Transverse colon (tissue), 4 donors: ENCODE measurements at regions not wholly inside any gene's neighbourhood (a gene's known extent, or its start where the extent isn't known, plus 50 kb on each side); places are given as distances from the start of the nearest gene placed in this dataset.

Experiments
- CTCF ChIP-seq, 5 experiments: fragments of 200-600 bp in 3 of 5; fragments of 450-650 bp in 2 of 5; sonication (generic) in 3 of 5; IDR thresholded peaks; 1 replicate in 2 of 5; 2 replicates in 3 of 5; pipeline ENCODE4 v1.5.1; 2016 to 2017; ENCODE audit warnings: antibody characterized with exemption in 5 of 5, inconsistent platforms in 3 of 5, mild to moderate bottlenecking in 2 of 5, moderate library complexity in 1 of 5
- EP300 ChIP-seq: sonication (generic); formaldehyde crosslinking; IDR thresholded peaks from one replicate; pipeline ENCODE4 v1.6.1; 2017; ENCODE audit warnings: antibody characterized with exemption, low read depth
- POLR2AphosphoS5 ChIP-seq, 3 donors: sonication (generic); formaldehyde crosslinking; IDR thresholded peaks; one replicate each; pipeline ENCODE4 v1.6.1; 2016; ENCODE audit warnings: antibody characterized with exemption in 3 of 3

- TF ChIP-seq CTCF (IDR thresholded peaks at IDR 0.05) (no peak), POLR2AphosphoS5 (IDR thresholded peaks at IDR 0.05) (no peak), EP300 (no peak)
Measured at GRCh38 chr2:136291871-136292270, 173.9 kb upstream of the CXCR4 start.
